Ovary (tissue), 3 donors: ENCODE measurements at regions not wholly inside any gene's neighbourhood (a gene's known extent, or its start where the extent isn't known, plus 50 kb on each side); places are given as distances from the start of the nearest gene placed in this dataset.

Source experiments
- EP300 ChIP-seq: sonication (generic); formaldehyde crosslinking; IDR thresholded peaks from one replicate; pipeline ENCODE4 v1.6.1; 2017; ENCODE audit warnings: antibody characterized with exemption
- POLR2A ChIP-seq: fragments of 450-650 bp; IDR thresholded peaks from one replicate; pipeline ENCODE4 v1.6.1; 2017; ENCODE audit warnings: antibody characterized with exemption, mild to moderate bottlenecking, moderate library complexity
- TF ChIP-seq, protein P1 (sequence below), 3 donors: fragments of 450-650 bp in 2 of 3; fragments of 200-600 bp in 1 of 3; IDR thresholded peaks; one replicate each; pipeline versions ENCODE4 v1.5.1 to v1.8.0; 2016 to 2022; ENCODE audit warnings: antibody characterized with exemption in 3 of 3, mild to moderate bottlenecking in 1 of 3
- donor health status: DM: no; HTN: no; CAD: no.

DNA sequence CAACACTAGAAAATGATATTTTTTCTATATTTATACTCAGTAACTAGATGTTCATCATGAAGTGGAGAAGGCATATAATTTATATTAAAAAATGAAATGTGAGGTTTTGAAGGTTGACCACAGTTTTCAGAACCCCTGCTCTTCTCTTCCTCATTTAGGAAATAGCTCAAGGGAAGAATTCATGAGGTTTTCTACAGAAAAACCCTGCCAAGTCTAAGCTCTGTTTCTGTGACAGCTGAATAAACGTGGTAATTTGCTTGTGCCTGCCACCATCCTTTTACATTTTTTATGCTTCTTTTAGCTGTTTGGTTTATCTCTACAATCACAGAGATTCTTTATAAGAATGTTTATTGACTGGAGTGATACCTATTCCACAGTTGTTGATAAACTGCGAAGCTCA, 630.3 kb upstream of the POT1 start:
- TF ChIP-seq, protein P1, sequence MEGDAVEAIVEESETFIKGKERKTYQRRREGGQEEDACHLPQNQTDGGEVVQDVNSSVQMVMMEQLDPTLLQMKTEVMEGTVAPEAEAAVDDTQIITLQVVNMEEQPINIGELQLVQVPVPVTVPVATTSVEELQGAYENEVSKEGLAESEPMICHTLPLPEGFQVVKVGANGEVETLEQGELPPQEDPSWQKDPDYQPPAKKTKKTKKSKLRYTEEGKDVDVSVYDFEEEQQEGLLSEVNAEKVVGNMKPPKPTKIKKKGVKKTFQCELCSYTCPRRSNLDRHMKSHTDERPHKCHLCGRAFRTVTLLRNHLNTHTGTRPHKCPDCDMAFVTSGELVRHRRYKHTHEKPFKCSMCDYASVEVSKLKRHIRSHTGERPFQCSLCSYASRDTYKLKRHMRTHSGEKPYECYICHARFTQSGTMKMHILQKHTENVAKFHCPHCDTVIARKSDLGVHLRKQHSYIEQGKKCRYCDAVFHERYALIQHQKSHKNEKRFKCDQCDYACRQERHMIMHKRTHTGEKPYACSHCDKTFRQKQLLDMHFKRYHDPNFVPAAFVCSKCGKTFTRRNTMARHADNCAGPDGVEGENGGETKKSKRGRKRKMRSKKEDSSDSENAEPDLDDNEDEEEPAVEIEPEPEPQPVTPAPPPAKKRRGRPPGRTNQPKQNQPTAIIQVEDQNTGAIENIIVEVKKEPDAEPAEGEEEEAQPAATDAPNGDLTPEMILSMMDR (IDR thresholded peaks at IDR 0.05), result no peak
- TF ChIP-seq POLR2A (no peak), EP300 (no peak)
